HuH-7 (cell line): ENCODE measurements at regions not wholly inside any gene's neighbourhood (a gene's known extent, or its start where the extent isn't known, plus 50 kb on each side); places are given as distances from the start of the nearest gene placed in this dataset.
A peak's percentile ranks its signal among the peaks of the same experiment; 100 is the strongest.

Source experiments
- DNase-seq: peaks from one replicate; pipeline ENCODE4 v3.0.0; 2011; ENCODE audit warnings: low spot score

DNA sequence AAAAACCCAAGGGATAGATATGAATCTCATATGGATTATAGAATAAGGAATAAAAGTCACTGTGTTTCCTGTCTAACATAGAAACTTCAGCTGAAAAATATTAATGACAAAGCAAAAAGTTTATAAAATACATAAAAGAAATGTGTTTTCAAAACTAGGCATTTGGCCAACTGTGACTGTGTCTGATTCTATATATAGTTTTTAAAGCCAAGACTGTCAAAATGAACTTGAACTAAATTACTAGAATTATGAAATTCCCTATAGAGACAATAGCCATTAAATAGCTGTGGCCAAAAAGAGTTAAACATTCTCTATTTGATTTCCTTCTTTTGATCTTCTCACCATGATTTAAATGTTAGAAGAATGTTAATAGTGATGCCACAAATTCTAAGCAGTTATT is 311.2 kb upstream of the SEMA3D start:
- DNase-seq, result no peak

DNA sequence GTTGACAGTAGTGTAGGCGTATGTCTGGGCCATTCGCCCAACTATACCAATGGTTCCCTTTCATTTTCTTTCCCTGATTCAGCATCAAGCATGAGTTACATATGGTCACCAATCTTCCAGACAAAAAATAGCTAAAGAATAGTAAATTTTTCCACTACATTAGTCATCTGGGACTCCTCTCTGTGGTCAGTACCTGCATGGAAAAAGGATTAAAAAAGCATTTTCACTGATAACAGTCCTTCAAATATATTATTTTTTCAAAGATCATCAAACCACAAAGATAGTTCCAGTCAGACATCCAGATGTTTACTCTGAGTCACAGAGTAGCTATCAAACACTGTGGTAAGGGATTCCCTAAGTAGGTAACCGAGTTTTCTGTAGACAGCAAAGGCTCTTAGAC is 302.6 kb upstream of the SEMA3D start:
- DNase-seq, result no peak

DNA sequence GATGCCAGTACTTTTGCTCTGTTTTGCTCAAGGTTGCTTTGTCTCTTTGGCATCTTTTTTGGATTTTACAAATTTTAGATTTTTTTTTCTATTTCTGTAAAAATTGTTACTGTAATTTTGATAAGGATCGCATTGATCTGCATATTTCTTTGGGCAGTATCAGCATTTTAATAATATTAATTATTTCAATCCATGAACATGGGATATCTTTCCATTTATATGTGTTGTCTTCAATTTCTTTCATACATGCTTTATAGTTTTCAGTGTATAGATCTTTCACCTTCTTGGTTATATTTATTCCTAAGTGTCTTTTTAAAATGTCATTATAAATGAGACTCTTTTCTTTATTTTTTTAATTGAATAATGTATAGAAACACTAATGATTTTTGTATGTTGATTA is 301.6 kb upstream of the SEMA3D start:
- DNase-seq, result no peak

DNA sequence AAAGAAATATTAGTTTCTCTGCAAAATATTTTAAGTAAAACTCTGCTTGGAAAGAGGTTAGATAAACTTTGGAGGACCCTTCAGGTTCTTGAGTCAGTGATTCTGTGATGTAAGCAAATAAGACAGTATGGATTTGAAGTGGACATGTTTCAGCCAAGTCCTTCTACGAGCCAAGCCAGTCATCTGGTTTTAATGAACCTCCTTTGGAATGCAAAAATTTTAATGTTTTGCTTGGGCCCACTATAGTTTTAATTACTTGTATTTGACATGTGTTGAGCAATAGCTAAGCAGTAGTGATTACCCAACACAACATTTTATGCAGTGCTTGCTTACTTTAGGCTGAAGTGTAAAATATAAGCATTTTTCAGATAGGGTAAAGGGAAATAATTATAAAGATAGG is 296.3 kb upstream of the SEMA3D start:
- no peak for DNase-seq

DNA sequence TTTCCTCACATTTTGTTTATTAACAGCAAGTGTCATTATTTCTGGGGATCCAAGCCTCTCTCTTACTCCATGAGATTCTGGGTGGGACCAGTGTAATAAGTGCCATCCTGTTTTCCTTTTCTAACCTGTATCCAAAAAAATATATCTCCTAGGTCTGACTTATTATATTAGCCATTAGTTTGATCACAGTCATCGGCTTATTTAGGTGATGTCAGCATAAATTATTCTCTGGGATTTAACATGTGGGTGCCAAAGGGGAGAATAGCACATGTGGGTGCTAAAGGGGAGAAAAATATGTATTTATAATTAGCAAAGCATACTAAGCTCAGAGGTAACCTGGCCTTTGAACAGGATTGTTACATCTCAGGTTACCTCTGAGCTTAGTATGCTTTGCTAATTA is 293.8 kb upstream of the SEMA3D start:
- DNase-seq, result no peak

DNA sequence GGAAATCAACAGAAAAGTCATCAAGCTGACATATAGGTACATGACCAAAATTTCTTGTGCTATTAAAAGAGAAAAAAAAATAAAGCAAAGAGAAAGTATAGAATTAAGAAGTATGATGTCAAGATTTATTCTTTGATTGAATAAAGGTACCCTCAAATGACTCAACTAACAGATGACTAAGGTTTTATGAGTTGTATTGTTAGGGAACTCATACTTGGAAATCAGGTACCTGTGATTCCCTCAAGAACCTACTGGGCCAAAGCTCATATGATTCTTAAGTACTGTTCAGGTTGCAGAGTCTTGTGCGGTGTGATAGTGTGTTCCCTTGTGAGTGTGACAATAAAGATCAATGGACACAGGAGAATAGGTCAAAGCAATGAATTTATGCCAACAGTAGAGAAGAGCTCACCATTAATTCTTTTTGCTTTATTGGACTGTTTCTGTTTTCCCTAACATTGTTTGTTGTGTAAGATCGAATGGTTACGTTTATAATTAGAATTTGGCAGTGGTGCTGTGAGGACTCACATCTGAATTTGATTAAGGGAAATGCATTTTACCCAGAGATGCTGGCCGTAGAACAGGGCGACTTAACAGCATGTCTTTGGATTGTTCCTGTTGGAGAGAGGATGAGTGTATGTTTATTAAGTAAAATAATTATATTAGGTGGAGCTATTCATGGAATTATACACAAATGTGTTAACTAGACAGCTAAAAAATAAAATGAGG is 293.2 kb upstream of the SEMA3D start:
- DNase-seq, result no peak

DNA sequence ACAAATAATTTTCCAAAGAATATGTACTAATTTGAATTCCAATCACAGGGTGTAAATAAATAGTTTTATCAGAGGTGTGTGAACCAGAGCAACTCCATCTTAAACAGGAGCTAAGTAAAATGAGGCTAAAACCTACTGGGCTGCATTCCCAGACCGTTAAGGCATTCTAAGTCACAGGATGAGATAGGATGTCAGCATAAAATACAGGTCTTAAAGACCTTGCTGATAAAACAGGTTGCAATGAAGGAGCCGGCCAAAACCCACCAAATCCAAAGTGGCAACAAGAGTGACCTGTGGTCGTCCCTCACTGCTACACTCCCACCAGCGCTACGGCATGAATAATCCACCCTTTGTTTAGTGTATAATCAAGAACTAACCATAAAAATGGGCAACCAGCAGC is 291.7 kb upstream of the SEMA3D start:
- DNase-seq, result no peak

DNA sequence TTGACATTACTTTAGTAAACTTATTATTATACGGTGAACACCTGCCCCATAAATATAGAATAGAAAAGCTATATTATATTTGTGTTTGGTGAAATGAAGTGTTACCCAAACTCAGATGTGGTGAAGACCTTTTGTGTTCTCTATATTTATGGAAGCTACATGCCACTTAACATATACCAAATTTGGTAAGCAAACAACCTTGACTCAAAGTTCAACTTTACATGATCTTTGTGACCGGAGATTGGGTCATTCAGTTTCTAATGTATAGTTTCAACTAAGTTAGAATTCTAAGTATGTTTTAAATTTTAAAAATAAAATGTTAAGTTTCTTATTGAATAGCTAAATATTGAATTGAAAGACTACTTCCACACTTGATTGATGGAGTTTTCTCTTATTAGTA is 288.6 kb upstream of the SEMA3D start:
- no peak for DNase-seq

DNA sequence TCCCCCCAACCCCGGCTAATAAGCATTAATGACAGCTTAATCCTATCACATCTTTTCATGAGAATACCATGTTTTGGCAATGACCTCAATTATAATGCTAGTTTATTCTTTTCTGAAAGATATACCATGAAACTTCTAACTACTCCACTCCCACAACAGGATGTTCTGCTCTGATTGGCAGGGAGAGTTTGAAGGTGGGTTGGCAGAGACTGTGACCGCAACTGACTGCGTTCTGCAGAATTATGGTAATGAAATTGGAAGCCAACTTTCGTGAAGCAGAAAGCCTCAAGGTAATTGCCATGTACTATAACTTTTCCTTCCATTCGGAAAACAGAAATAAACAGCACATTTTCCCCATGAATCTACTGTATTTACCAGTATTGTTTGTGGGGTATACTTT is 288.2 kb upstream of the SEMA3D start:
- no peak for DNase-seq

DNA sequence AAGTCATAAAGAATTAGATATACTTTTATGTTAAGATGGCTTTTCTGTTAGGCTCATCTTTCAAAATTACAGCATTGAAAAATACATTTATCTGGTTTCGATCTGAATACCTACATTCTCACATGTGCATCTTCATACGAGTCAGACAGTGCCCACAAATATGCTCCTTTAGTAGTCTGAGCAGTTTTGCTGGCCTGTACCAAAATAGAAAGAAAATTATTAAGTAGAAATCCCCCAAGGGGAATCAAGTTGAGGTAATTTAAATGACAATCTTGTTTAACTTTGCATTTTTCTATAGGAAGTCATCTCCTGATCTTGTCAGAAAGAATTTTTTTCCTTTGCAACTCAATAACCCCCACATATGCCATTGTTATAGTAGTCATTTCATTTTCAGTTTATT is 287.4 kb upstream of the SEMA3D start:
- DNase-seq, result no peak

DNA sequence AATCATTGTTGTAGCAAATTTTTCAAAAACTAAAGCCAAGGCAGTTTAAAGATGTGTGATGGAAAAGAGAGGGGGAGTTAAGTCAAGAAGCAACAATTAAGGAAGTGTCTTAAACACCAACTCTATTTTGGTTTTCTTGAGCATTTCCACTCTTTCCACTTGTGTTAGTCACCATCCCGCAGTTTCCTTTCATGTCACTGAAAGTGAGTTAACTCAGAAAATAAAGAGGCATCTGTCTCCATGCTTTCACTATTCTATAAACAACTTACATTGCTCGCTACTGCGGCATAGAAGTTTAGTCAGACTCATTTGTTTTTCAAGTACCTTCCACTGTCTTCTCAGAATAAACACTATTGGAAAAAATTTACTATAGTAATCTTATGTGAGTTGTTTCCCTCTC is 284.9 kb upstream of the SEMA3D start:
- no peak for DNase-seq

DNA sequence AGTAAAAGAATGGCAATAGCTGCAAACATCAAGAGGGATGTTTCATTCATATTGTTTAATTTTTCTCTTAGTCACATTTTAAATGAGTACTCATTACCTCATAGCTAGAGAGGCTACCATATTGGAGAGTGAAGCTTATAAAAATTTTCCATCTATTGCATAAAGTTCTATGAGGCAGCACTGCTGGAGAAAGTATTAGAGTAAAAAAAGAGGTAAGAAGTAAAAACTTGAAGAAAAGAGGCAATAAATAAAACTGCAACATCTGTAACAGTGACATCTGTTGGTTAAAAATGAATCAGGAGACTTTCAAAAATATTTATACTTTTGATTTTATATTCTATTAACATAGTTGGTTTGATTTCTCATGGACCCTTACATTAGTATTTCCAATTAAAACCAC is 284.5 kb upstream of the SEMA3D start:
- DNase-seq, result no peak

DNA sequence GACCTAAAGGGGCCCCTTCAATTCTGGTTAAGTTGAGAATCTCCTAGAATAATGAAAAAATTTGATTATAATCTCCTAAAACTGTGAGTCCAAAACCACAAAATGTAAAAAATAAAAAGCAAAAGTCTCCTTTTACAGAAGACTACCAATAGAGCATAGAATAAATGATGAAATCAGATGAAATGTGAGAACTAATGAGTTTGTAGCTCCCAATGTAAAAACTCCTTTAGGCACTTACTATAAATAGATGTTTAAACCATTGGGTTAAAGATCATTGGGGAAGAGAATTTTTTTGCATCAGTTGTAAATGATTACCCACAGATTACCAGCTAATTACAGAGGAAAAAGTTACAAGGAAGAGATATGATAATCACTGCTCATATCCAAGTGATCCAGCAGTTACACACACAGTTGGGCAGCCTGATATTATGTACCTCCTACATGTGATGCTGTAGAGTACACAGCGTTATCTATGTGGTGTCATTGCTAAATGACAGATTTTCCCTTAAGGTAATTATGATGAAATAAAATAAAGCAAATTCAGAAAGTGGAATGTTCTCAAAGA is 282.7 kb upstream of the SEMA3D start:
- peak; percentile 3 for DNase-seq

DNA sequence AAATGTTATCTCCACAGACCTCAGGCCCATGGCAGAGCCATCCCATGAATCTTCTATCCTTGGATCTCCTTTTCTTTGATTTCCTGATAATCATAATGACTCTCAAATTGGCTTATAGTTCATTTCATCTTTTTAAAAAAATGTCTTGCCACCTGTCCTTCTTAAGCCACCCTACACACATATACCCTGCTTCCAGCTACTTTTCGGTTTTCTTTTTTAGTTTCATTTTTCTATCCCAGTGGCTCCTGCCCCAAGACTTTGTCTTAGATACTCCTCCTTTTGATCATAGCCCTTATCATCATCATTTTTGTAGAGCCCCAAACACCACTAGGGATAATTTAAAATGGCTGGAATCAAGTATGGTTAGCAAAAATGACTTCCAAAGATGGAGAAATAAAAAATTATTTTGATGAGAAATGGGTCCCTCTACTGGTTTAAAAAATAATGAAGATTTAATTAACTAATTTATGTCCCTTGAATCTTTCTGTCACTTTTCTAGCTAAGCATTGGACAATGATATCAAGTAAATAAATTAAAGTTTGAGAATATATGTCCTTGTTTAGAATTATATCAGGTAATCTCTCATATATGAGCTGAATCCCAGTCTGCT is 277.3 kb upstream of the SEMA3D start:
- DNase-seq, result no peak

DNA sequence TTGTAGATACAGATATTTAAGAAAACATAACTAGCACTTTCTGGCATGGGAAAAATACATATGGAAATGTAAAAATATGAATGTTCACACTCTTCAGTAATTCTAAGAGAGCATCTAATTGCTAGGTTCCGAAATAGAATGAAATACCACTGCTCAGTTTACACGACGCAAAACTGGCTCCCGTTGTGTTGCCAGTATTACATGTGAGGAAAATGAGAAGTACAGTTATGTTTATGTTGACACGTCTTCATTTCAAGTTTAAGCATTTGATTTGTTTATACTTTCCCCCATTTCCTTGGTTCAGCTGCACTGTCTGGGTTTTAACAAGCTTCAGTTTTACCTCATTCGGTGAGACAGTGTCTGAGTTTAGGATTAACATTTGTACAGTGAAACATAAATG is 275.8 kb upstream of the SEMA3D start:
- no peak for DNase-seq

DNA sequence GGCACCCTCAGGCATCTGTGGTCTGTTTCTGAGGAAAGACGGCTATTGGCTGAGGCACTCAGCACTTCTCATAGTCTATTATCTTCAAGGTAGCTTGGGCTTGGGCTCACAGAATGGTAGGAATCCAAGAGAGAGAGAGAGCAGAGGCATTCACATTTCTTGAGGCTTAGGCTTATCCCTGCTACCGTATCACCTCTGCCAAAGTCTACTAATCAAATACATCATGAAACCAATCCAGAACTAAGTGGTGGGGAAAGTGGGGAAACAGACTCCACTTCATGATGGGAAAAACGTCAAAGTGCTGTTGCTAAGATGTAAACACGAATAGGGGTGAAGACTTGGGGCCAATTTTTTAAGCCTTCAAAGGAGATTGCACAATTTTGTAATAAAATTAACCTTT is 271.1 kb upstream of the SEMA3D start:
- DNase-seq, result no peak

DNA sequence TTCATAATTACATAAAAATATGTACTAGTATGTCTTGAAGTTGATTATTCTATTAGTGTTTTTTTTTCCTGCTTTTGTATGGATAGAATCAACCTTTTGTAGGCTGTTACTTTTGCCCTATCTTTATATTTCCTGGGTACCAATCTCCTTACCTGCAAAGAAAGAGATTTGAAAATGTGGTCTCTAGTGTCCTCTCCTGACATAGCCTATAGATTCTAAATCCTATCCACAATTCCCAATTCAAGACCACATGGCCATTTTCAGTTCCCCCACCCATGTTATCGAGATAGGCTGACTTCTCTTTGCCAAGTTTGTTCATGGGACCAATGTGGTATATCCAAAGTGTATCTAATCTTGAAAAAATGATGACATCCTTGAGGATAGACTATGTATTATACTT is 269.4 kb upstream of the SEMA3D start:
- no peak for DNase-seq

DNA sequence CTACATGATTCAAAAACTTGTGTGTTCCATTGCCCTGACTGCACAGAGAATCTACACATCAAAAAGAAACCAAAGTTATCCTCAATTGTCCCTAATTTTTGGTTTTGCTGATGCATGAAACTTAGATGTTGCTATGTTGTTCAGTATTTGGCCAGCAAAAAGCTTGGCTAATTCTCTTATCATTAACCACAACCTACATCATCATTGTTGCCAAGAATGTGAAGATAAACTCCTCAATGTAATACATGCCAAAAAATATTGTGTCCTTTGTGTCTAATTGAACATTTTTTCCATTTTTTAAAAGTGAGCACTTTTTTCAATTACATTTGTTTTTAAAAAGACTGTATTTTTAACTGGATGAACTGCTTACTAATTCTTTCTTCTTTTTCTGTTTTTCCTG is 268.0 kb upstream of the SEMA3D start:
- no peak for DNase-seq

DNA sequence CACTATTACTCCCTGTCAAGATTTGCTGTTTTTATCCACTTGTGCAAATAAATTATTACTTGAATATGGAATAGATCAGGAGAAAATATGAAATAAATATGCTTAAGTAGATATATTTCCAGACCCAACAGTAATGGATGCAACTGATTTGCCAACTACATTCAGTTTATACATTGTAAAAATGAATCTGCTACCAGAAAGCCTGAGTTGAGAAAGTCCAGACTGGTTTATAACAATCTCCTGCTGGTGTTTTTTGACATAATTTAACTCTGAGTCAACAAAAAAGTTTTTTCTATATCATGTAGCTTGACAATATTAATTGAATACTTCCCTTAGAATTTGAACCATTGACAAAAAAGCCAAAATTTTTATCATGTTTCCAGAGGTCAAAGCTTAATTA is 265.8 kb upstream of the SEMA3D start:
- DNase-seq, result no peak

DNA sequence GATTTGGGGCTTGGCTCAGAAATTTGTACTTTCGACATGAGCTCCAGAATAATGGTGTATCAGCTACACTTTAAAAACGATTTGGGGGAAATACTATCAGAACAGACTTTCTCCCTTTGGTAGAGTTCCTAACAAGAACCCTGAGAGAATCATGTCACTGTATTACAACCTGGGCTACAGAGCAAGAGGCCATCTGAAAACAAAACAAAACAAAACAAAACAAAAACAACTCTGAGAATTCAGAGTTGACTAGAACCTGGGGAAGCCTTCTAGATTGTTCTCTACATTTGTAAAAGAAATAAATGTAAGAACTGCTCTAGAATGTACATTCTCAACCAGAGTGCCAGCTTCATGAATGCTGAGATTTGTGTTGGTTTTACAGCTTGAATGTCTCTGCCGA is 262.6 kb upstream of the SEMA3D start:
- no peak for DNase-seq

DNA sequence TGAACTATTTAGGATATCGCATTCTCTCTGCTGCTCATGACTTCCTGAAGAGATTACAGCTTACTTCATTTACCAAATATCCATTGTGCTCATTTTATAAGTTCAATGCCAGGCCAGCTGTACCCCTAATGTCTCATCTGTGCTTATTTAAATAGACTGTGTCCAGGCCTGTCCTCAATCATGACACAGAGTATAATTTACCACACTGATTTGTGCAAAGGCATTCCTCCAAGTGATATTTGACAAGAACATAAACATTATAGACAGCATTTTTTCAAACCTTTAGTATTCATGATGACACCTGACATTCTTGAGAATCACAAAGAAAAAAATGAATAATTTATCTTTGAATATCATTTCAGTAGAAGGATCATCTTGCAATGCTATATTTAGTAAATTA is 260.1 kb upstream of the SEMA3D start:
- DNase-seq, result no peak

DNA sequence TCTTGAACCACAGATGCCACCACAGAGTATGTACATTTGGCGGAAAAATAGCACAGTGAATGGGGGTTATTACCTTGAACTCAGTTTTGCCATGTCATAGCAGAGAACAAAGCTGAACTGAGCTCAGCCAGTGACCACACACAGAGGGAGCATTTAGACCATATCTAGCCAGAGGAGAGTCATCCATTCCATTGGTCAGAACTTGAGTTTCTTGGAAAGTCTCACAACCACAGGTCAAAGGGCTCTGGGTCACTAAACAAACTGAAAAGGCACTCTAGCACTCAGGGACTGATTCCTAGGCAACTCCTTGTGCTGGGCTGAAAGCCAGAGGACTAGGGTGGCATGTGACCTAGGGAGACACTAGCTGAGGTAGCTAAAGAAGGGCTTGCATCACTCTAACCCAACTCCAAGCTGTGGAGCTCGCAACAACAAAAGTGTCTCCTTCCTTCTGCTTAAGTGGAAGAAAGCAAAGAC is 239.7 kb upstream of the SEMA3D start:
- peak; percentile 20 for DNase-seq

DNA sequence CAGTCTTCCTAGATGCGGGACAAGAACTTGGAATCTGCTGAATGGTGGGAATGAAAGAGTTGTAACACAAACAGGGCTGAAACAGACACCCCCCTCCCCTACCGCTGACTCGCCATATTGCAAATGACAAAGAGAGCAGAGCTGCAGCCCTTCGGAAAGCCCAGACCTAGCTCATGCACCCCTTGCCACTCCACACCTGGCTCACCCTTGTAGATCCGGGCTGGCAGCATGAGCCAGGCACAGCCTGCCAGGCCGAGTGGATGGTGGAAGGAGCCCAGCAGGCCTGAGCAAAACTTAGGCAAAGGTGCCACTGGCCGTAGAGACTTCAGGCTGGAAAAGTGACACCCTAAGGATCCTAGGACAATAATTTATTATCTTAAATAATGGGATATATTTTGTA is 237.4 kb upstream of the SEMA3D start:
- no peak for DNase-seq
